Fibroblast of mammary gland (primary cell): ENCODE measurements at regions not wholly inside any gene's neighbourhood (a gene's known extent, or its start where the extent isn't known, plus 50 kb on each side); places are given as distances from the start of the nearest gene placed in this dataset.

Experiments used
- DNase-seq: peaks from one replicate; pipeline ENCODE4 v3.0.0-alpha.2; 2010; ENCODE audit warnings: low read depth
- H3K4me3 ChIP-seq: 2 replicates; pipeline ENCODE4 v1.5.1; 2011; ENCODE audit warnings: low read depth, mild to moderate bottlenecking, low read length, moderate library complexity; ENCODE audit not compliant: control insufficient read depth
- TF ChIP-seq, protein P1 (sequence below): conservative IDR thresholded peaks from 2 replicates; pipeline ENCODE4 v1.5.1; 2011; ENCODE audit warnings: low read depth, low read length, inconsistent platforms; ENCODE audit not compliant: control insufficient read depth, insufficient read depth

DNA sequence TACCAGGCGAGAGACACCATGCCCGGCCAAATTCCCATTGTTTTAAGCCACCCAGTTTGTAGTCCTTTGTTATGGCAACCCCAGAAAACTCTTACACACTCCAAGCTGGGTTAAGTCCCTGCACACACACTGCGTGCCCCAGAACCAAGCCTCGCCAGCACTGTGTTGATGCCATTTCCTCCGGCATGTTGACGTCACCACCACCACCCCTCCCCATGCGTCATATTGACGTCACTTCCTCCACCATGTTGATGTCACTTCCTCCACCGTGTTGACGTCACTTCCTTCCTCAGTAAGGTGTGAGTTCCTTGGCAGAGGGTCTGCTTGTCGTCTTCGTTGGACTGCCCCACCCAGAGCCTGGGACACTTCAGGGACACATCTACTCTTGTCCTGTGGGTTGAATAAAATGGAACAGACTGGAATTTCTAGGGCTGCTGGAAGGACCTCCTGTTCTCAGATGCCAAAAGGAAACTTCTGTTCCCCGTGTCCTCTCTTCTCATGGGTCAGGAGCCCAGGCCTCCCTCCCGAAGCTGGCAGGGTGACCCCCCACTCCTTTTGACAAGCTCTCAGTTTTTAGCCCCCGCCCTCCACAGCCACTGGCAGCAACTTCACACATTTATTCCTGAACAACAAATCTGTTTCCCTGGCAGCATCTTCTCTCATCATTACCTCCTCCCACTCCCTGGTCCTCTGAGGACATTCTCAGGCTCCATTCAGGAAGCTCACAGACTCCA lies 643.3 kb downstream of the NPHP4 start:
- H3K4me3 ChIP-seq, result no peak overlapping the region
- no peak for DNase-seq
- TF ChIP-seq, protein P1, sequence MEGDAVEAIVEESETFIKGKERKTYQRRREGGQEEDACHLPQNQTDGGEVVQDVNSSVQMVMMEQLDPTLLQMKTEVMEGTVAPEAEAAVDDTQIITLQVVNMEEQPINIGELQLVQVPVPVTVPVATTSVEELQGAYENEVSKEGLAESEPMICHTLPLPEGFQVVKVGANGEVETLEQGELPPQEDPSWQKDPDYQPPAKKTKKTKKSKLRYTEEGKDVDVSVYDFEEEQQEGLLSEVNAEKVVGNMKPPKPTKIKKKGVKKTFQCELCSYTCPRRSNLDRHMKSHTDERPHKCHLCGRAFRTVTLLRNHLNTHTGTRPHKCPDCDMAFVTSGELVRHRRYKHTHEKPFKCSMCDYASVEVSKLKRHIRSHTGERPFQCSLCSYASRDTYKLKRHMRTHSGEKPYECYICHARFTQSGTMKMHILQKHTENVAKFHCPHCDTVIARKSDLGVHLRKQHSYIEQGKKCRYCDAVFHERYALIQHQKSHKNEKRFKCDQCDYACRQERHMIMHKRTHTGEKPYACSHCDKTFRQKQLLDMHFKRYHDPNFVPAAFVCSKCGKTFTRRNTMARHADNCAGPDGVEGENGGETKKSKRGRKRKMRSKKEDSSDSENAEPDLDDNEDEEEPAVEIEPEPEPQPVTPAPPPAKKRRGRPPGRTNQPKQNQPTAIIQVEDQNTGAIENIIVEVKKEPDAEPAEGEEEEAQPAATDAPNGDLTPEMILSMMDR, result no peak

DNA sequence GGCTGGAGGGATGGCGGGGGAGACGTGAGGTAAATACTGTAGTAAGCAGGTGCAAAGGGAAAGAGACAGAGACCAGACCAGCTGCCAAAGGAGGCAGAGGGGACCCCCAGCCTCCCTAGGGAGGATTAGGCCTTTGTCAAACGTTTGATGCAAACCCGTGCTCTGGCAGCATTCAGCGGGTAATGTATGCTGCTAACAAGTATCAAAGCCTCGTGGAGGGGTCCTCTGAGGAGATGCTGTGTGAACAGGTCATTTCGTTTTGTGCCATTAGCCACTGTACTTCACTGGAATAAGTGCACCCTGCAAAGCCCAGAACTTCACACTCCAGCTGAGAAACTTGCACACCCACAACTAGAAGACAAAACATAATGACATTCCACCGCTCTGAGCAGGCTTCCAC lies 644.5 kb downstream of the NPHP4 start:
- DNase-seq, result no peak
- TF ChIP-seq, protein P1, result no peak
- no peak overlapping the region for H3K4me3 ChIP-seq

DNA sequence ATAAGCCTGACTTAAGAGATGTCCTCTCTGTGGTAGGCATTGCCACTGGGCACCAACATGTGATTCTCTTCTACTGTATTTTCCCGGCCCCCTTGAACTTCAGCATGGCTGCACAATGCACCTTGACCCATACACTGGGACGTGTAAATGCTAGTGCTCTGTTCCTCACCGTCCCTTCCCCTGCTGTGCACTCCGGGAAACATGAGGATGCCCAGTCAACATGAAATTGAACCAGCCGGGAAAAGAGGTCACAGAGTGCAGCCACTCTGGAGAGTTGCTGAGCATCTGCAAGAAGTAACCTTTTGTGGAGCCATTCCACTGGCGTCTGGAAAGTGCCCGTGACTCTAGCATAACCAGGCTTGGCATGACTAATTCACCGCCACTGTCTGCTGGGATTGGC lies 646.7 kb downstream of the NPHP4 start:
- H3K4me3 ChIP-seq, result no peak overlapping the region
- TF ChIP-seq, protein P1, result no peak

DNA sequence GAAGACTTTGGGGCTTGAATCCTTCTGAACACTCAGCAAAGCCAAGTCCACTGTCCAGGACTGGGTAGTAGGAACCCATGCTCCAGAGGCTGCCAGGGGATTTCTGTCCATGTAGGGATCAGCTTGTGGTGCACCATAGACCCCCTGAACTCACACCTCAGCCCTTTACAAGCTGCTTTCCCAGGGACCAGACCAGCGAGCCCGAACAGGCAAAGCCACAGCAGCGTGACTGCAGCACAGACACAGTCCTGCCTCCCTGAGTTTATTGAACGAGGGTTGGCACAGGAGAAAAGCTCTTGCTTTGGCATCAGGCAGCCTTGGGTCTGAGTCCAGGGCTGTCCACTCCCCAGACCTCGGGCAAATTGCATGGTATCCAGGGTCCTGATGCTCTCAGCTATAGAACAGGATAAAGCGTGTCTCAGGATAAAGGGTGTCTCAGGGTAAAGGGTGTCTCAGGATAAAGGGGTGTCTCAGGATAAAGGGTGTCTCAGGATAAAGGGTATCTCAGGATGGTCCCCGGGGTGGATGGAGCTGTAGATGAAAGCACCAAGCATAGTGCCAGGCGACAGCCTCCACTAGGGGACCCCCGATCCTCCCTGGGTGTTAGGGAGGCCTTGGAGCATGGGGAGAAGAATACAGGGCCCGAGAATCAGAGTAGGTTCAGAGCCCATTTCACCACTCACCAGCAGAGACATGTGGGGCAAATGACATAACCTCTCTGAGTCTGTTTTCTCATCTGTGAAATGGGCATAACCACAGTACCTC lies 648.8 kb downstream of the NPHP4 start:
- TF ChIP-seq, protein P1, result no peak
- DNase-seq, result no peak
- H3K4me3 ChIP-seq, result no peak overlapping the region

More for the DNA sequence above, 646.7 kb downstream of the NPHP4 start:
- DNase-seq, result no peak

DNA sequence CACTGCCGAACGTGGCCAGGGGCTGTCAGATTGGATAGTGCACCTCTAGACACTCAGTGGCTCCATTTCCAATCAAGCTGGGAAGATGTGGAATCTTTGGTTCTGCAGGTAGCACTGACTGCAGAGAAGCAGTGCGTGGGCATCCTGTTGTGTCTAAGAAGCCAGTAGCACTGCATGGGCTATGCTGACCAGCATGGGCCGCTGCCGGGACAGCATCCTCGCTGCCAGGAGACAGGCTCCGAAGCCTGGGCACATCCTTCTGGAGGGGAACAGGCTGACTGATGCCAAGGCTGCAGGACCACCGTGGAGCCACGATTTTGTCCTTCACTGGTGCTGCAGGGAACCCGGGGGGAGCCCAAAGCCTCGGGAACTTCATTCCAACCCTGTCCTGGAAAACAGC lies 649.4 kb downstream of the NPHP4 start:
- TF ChIP-seq, protein P1, result no peak
- no peak overlapping the region for H3K4me3 ChIP-seq
- no peak for DNase-seq

DNA sequence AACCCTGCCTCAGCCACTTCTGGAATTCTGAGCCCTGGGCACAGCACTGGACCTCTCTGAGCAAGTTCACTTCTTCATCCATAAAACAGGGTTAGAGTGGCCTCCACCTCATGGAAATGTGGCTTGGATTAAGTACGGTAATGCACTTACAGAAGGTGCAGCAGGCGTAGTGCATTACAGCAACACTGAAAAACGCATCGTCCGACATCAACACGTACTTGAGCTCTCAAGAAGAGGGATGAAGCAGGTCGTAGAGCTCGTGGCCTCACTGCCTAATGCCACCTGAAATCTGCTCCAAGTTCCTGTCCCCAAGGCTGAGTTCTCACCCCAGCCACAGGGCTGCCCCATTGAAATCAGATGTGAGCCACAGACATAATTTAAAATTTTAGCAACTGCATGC lies 650.1 kb downstream of the NPHP4 start:
- TF ChIP-seq, protein P1, result no peak
- H3K4me3 ChIP-seq, result no peak overlapping the region
- DNase-seq, result no peak
